ENCODE measurements at regions not wholly inside any gene's neighbourhood (a gene's known extent, or its start where the extent isn't known, plus 50 kb on each side); places are given as distances from the start of the nearest gene placed in this dataset.
"Not testable (repeated sequence)": the region's sequence is repeated elsewhere in the genome, so short reads cannot be mapped to it uniquely, and the experiment has no call there.

DNA sequence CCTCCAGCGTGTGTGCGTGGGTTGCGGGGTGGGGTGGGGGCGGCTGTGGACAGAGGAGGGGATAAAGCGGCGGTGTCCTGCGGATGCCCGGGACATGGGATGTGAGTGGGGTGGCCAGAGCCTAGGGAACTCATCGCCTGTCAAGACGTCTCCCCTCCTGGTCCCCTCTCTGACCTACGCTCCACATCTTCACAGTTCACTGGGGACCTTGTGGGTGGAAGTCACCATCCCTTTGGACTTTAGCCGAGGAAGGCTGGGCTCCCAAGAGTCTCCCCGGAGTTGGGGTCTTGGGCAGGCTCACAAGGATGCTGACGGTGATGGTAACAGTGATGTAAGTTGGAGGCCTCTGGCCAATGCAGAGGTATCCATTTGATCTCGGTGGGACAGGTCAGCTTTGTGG, 760.3 kb upstream of the DEFB115 start:
- H3K27ac ChIP-seq (ENCODE audit: low read depth, low read length); FAIRE-seq; H4K20me1 ChIP-seq (ENCODE audit: insufficient read depth, low read length); H3K36me3 ChIP-seq (ENCODE audit: insufficient read depth, low read length); H3K9me3 Mint-ChIP-seq (ENCODE audit: unreplicated experiment); H3K9me3 ChIP-seq (ENCODE audit: insufficient read depth, low read depth, low read length); H2AFZ ChIP-seq (ENCODE audit: low read depth, low read length); H3K27me3 ChIP-seq (ENCODE audit: insufficient read depth, low read length); H3K4me2 ChIP-seq (ENCODE audit: low read length); H3K4me1 ChIP-seq (ENCODE audit: insufficient read depth, low read length); H3K4me3 ChIP-seq (ENCODE audit: insufficient read depth, low read depth, low read length); H3K79me2 ChIP-seq (ENCODE audit: insufficient read depth, low read length); H3K27ac Mint-ChIP-seq (ENCODE audit: unreplicated experiment); H3K4me3 Mint-ChIP-seq (ENCODE audit: unreplicated experiment); H3K36me3 Mint-ChIP-seq (ENCODE audit: low read depth, unreplicated experiment); H3K9ac ChIP-seq (ENCODE audit: low read length); H3K27me3 Mint-ChIP-seq (ENCODE audit: low read depth, unreplicated experiment); H3K4me1 Mint-ChIP-seq (ENCODE audit: low read depth, unreplicated experiment); DNase-seq (ENCODE audit: low read depth): not testable (repeated sequence)

DNA sequence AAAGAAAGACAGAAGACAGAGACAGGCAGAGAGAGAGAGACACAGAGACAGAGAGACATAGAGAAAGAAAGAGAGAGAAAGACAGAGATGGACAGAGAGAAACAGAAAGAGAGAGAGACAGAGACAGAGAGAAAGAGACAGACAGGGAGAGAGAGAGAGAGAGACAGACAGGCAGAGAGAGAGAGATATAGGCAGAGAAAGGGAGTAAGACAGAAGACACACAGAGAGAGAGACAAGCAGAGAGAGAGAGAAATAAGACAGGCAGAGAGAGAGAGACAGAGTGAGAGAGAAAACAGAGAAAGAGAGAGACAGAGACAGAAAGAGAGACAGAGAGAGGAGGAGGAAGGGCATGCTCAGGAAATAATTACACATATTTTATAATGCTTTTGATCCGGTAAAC, 758.3 kb upstream of the DEFB115 start:
- H3K27ac Mint-ChIP-seq (ENCODE audit: unreplicated experiment) = no peak overlapping the region
- no peak overlapping the region for H2AFZ ChIP-seq (ENCODE audit: low read depth, low read length)
- no peaks in the 10 kb centered on the region for H3K79me2 ChIP-seq (ENCODE audit: insufficient read depth, low read length)
- H3K27ac ChIP-seq (ENCODE audit: low read depth, low read length) = no peak overlapping the region
- TF ChIP-seq, protein P1, sequence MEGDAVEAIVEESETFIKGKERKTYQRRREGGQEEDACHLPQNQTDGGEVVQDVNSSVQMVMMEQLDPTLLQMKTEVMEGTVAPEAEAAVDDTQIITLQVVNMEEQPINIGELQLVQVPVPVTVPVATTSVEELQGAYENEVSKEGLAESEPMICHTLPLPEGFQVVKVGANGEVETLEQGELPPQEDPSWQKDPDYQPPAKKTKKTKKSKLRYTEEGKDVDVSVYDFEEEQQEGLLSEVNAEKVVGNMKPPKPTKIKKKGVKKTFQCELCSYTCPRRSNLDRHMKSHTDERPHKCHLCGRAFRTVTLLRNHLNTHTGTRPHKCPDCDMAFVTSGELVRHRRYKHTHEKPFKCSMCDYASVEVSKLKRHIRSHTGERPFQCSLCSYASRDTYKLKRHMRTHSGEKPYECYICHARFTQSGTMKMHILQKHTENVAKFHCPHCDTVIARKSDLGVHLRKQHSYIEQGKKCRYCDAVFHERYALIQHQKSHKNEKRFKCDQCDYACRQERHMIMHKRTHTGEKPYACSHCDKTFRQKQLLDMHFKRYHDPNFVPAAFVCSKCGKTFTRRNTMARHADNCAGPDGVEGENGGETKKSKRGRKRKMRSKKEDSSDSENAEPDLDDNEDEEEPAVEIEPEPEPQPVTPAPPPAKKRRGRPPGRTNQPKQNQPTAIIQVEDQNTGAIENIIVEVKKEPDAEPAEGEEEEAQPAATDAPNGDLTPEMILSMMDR (IDR thresholded peaks at IDR 0.05; ENCODE audit: insufficient read depth, low read depth, low read length) = no peak
- no peak for TF ChIP-seq EZH2 (IDR thresholded peaks at IDR 0.05; ENCODE audit: insufficient read depth, low read length)
- no peak overlapping the region for H3K4me3 ChIP-seq (ENCODE audit: insufficient read depth, low read depth, low read length)
- no peak overlapping the region for H3K9ac ChIP-seq (ENCODE audit: low read length)
- H3K27me3 ChIP-seq (ENCODE audit: insufficient read depth, low read length) = no peaks in the 10 kb centered on the region
- H4K20me1 ChIP-seq (ENCODE audit: insufficient read depth, low read length) = no peaks in the 10 kb centered on the region
- DNase-seq (ENCODE audit: low read depth) = no peak
- H3K36me3 Mint-ChIP-seq (ENCODE audit: low read depth, unreplicated experiment) = no peaks in the 10 kb centered on the region
- no peak for FAIRE-seq
- no peak overlapping the region for H3K4me3 Mint-ChIP-seq (ENCODE audit: unreplicated experiment)
- no peaks in the 10 kb centered on the region for H3K9me3 ChIP-seq (ENCODE audit: insufficient read depth, low read depth, low read length)
- no peaks in the 10 kb centered on the region for H3K27me3 Mint-ChIP-seq (ENCODE audit: low read depth, unreplicated experiment)
- H3K9me3 Mint-ChIP-seq (ENCODE audit: unreplicated experiment) = no peaks in the 10 kb centered on the region
- no peaks in the 10 kb centered on the region for H3K4me1 Mint-ChIP-seq (ENCODE audit: low read depth, unreplicated experiment)
- H3K36me3 ChIP-seq (ENCODE audit: insufficient read depth, low read length) = no peaks in the 10 kb centered on the region
- H3K4me2 ChIP-seq (ENCODE audit: low read length) = no peak overlapping the region
- no peaks in the 10 kb centered on the region for H3K4me1 ChIP-seq (ENCODE audit: insufficient read depth, low read length)

DNA sequence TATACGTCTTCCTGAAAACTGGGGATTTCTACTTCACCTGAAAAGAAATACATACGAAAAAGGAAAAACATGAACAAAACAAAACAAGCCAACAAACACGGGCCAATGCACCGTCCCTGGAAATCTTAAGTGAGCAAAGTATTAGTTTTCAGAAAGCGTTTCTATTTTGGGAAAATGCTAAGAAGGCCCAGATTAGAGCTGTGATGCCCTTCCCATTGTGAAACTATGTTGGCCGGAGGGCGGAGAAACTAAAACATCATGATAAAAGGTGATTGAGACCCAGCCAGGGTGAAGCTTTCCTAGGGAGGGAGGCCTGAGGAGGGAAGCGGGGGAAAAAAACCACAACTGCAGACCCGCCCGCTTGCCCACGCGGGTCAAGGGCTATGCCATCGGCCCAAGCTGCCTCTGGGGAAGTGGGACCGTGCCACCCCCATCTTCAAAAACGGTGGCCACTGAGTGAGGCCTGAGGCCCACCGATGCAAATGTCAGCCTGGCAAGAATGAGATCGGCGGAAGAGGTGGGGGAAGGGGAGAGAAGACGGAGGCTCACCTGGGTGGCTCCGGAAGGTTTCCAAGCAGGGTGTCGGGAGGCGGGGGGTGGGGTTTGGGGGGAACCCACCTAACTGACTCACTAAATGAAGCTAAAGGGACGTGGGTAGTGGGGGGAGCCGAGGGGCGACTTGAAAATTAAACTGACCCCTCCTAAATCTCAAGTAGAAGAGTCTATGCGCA, 757.6 kb upstream of the DEFB115 start:
- not testable (repeated sequence) for H3K27ac Mint-ChIP-seq (ENCODE audit: unreplicated experiment); H3K27ac ChIP-seq (ENCODE audit: low read depth, low read length); H3K4me1 Mint-ChIP-seq (ENCODE audit: low read depth, unreplicated experiment)

DNA sequence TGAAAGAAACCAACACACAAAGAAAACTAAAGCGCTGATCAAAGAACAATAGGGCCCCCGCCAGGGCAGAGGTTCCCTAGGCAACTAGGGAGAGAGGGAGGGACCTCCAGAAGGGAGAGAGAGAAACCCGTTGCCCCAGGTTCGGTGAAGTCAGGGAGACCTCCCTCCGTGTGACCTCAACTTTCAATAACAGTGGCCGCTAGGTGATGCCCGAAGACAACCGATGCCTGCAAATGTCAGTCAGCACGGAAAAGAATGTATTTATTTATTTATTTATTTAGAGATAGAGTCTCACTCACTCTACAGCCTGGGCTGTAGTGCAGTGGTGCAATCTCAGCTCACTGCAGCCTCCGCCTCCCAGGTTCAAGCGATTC, 757.0 kb upstream of the DEFB115 start:
- not testable (repeated sequence) for H3K4me2 ChIP-seq (ENCODE audit: low read length); H3K27me3 ChIP-seq (ENCODE audit: insufficient read depth, low read length); H3K79me2 ChIP-seq (ENCODE audit: insufficient read depth, low read length); H3K9ac ChIP-seq (ENCODE audit: low read length); H3K27ac Mint-ChIP-seq (ENCODE audit: unreplicated experiment); FAIRE-seq; DNase-seq (ENCODE audit: low read depth); H3K27me3 Mint-ChIP-seq (ENCODE audit: low read depth, unreplicated experiment); H3K9me3 Mint-ChIP-seq (ENCODE audit: unreplicated experiment); H3K27ac ChIP-seq (ENCODE audit: low read depth, low read length); H3K9me3 ChIP-seq (ENCODE audit: insufficient read depth, low read depth, low read length); H3K36me3 ChIP-seq (ENCODE audit: insufficient read depth, low read length); H3K36me3 Mint-ChIP-seq (ENCODE audit: low read depth, unreplicated experiment); H3K4me3 Mint-ChIP-seq (ENCODE audit: unreplicated experiment); H4K20me1 ChIP-seq (ENCODE audit: insufficient read depth, low read length); H3K4me3 ChIP-seq (ENCODE audit: insufficient read depth, low read depth, low read length); H2AFZ ChIP-seq (ENCODE audit: low read depth, low read length); H3K4me1 ChIP-seq (ENCODE audit: insufficient read depth, low read length); H3K4me1 Mint-ChIP-seq (ENCODE audit: low read depth, unreplicated experiment)

More for the DNA sequence above, 757.6 kb upstream of the DEFB115 start:
- DNase-seq (ENCODE audit: low read depth); H3K9me3 ChIP-seq (ENCODE audit: insufficient read depth, low read depth, low read length); H3K27me3 ChIP-seq (ENCODE audit: insufficient read depth, low read length); H3K4me3 ChIP-seq (ENCODE audit: insufficient read depth, low read depth, low read length); FAIRE-seq; H4K20me1 ChIP-seq (ENCODE audit: insufficient read depth, low read length); H3K36me3 Mint-ChIP-seq (ENCODE audit: low read depth, unreplicated experiment); H3K36me3 ChIP-seq (ENCODE audit: insufficient read depth, low read length); H3K27me3 Mint-ChIP-seq (ENCODE audit: low read depth, unreplicated experiment); H3K9ac ChIP-seq (ENCODE audit: low read length); H3K9me3 Mint-ChIP-seq (ENCODE audit: unreplicated experiment); H3K4me3 Mint-ChIP-seq (ENCODE audit: unreplicated experiment); H2AFZ ChIP-seq (ENCODE audit: low read depth, low read length); H3K4me1 ChIP-seq (ENCODE audit: insufficient read depth, low read length); H3K79me2 ChIP-seq (ENCODE audit: insufficient read depth, low read length); H3K4me2 ChIP-seq (ENCODE audit: low read length): not testable (repeated sequence)

Data from astrocyte (in vitro differentiated cells and primary cell).